ENCODE measurements at regions not wholly inside any gene's neighbourhood (a gene's known extent, or its start where the extent isn't known, plus 50 kb on each side); places are given as distances from the start of the nearest gene placed in this dataset.

DNA sequence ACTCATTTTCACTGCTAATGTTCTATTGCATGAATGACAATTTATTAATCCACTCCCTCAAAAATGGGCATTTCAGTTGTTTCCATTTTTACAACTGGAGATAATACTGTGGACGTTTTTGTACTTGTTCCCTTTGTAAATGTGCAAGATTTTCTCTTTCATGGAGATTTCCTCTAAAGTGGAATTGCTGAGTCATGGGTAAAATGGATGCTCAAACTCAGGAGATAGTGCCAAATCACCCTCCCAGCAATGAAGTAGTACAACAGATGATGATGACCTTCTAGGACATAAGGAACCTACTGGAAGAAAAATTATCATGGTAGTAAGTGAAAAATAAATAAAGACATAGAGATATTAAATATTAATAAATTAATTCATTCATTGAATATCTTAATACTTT lies 460.8 kb upstream of the CHST9 start:
- TF ChIP-seq POLR2A (IDR thresholded peaks at IDR 0.05; ENCODE audit: low read depth, low read length) (no peak), GATA2 (IDR thresholded peaks at IDR 0.05; ENCODE audit: insufficient read depth, insufficient read length, low read depth, low read length) (no peak), MYC (IDR thresholded peaks at IDR 0.05; ENCODE audit: low read depth, low read length) (no peak), JUN (IDR thresholded peaks at IDR 0.05; ENCODE audit: borderline replicate concordance, insufficient read depth, insufficient read length, low read depth) (no peak), FOS (IDR thresholded peaks at IDR 0.05; ENCODE audit: borderline replicate concordance, insufficient read depth, low read length) (no peak), EZH2 (IDR thresholded peaks at IDR 0.05; ENCODE audit: borderline replicate concordance, low read depth, low read length, severe bottlenecking) (no peak), POLR2AphosphoS5 (IDR thresholded peaks at IDR 0.05; ENCODE audit: insufficient read depth, low read depth, low read length) (no peak)
- TF ChIP-seq, protein P1, sequence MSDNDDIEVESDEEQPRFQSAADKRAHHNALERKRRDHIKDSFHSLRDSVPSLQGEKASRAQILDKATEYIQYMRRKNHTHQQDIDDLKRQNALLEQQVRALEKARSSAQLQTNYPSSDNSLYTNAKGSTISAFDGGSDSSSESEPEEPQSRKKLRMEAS (IDR thresholded peaks at IDR 0.05; ENCODE audit: insufficient read depth, insufficient read length) = no peak
- TF ChIP-seq, protein P2, sequence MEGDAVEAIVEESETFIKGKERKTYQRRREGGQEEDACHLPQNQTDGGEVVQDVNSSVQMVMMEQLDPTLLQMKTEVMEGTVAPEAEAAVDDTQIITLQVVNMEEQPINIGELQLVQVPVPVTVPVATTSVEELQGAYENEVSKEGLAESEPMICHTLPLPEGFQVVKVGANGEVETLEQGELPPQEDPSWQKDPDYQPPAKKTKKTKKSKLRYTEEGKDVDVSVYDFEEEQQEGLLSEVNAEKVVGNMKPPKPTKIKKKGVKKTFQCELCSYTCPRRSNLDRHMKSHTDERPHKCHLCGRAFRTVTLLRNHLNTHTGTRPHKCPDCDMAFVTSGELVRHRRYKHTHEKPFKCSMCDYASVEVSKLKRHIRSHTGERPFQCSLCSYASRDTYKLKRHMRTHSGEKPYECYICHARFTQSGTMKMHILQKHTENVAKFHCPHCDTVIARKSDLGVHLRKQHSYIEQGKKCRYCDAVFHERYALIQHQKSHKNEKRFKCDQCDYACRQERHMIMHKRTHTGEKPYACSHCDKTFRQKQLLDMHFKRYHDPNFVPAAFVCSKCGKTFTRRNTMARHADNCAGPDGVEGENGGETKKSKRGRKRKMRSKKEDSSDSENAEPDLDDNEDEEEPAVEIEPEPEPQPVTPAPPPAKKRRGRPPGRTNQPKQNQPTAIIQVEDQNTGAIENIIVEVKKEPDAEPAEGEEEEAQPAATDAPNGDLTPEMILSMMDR (IDR thresholded peaks at IDR 0.05; ENCODE audit: extremely low read depth in 1 of 2, insufficient read depth in 1 of 2, low read depth in 1 of 2, low read length in 2 of 2) = no peak
- no peak overlapping the region for H2AFZ ChIP-seq (ENCODE audit: low read depth, low read length)
- ChIA-PET CTCF (no interaction called here), POLR2A (no interaction called here)
- H3K9ac ChIP-seq (replicated peaks; ENCODE audit: extremely low read depth, insufficient read depth, low read length) = no peak overlapping the region
- FAIRE-seq (no peak), DNase-seq (ENCODE audit: low read depth, low spot score) (no peak)
- no peaks in the 10 kb centered on the region for H3K9me1 ChIP-seq (replicated peaks; ENCODE audit: control insufficient read depth, extremely low read depth, insufficient read depth, low read length)
- intact Hi-C loops (cut with micrococcal nuclease) = no loop called here
- no peaks in the 10 kb centered on the region for H3K79me2 ChIP-seq (ENCODE audit: control insufficient read depth, insufficient read depth, low read length)
- no TSS peak for BruUV-seq (replicated peaks)
- H3K4me1 ChIP-seq (ENCODE audit: control insufficient read depth, extremely low read depth, insufficient read depth, low read length) = no peaks in the 10 kb centered on the region
- no peak overlapping the region for H3K4me3 ChIP-seq (replicated peaks in 1 of 3; ENCODE audit: insufficient read depth in 1 of 3, low read depth in 1 of 3, low read length in 3 of 3)
- H3K27ac ChIP-seq (ENCODE audit: insufficient read depth, low read depth, low read length) = no peak overlapping the region
- H3K27me3 ChIP-seq (ENCODE audit: control insufficient read depth in 2 of 2, insufficient read depth in 2 of 2, low read length in 2 of 2) = no peaks in the 10 kb centered on the region
- dilution Hi-C loops (cut with MboI; ENCODE audit: extremely low pct_ligation_motif_present, low sequenced_read_pairs) = no loop called here
- H3K36me3 ChIP-seq (ENCODE audit: control insufficient read depth in 2 of 2, extremely low read depth in 1 of 2, insufficient read depth in 2 of 2, low read length in 2 of 2) = no peaks in the 10 kb centered on the region
- no peak overlapping the region for H3K4me2 ChIP-seq (ENCODE audit: insufficient read depth, low read length)
- no peaks in the 10 kb centered on the region for H3K9me3 ChIP-seq (replicated peaks; ENCODE audit: control insufficient read depth, insufficient read depth, low read length)
- no peaks in the 10 kb centered on the region for H4K20me1 ChIP-seq (replicated peaks; ENCODE audit: control insufficient read depth, extremely low read depth, insufficient read depth, low read length)
